ENCODE measurements at regions not wholly inside any gene's neighbourhood (a gene's known extent, or its start where the extent isn't known, plus 50 kb on each side); places are given as distances from the start of the nearest gene placed in this dataset.

- no peak for DNase-seq (ENCODE audit: low spot score in 2 of 2)
- Histone ChIP-seq H3K27me3 (no peaks in the 10 kb centered on the region), H3K4me3 (no peak overlapping the region), H3K9me3 (no peaks in the 10 kb centered on the region), H3K4me1 (peaks cover 3% of the 10 kb centered on the region), H3K27ac (no peak overlapping the region), H3K36me3 (no peaks in the 10 kb centered on the region)
- TF ChIP-seq EP300 (IDR thresholded peaks at IDR 0.05) (no peak), POLR2AphosphoS5 (IDR thresholded peaks at IDR 0.05) (no peak), POLR2A (IDR thresholded peaks at IDR 0.05) (no peak), CTCF (IDR thresholded peaks at IDR 0.05) (no peak)
- WGBS: 94% methylated on average over 2 of the region's 2 CpGs
Measured at GRCh38 chr9:20030671-20031070, 241.8 kb upstream of the SLC24A2 start.

- no peaks in the 10 kb centered on the region for H3K9me3 ChIP-seq
- DNase-seq (ENCODE audit: low spot score in 2 of 2): no peak
- 73% methylated on average over 4 of the region's 4 CpGs for WGBS
- no peak overlapping the region for H3K27ac ChIP-seq
- no peak overlapping the region for H3K4me3 ChIP-seq
- TF ChIP-seq POLR2AphosphoS5 (IDR thresholded peaks at IDR 0.05) (no peak), CTCF (IDR thresholded peaks at IDR 0.05) (no peak), EP300 (IDR thresholded peaks at IDR 0.05) (no peak), POLR2A (IDR thresholded peaks at IDR 0.05) (no peak)
- peaks cover 3% of the 10 kb centered on the region for H3K4me1 ChIP-seq
- no peaks in the 10 kb centered on the region for H3K36me3 ChIP-seq
- H3K27me3 ChIP-seq: no peaks in the 10 kb centered on the region
Measured at GRCh38 chr9:20030221-20030620, 241.4 kb upstream of the SLC24A2 start.

- Histone ChIP-seq H3K36me3 (no peaks in the 10 kb centered on the region), H3K27ac (no peak overlapping the region), H3K4me1 (peaks cover 3% of the 10 kb centered on the region), H3K9me3 (no peaks in the 10 kb centered on the region), H3K4me3 (no peak overlapping the region), H3K27me3 (no peaks in the 10 kb centered on the region)
- WGBS: 75% methylated on average over 5 of the region's 5 CpGs
- no peak for DNase-seq (ENCODE audit: low spot score in 2 of 2)
- TF ChIP-seq POLR2A (IDR thresholded peaks at IDR 0.05) (no peak), EP300 (IDR thresholded peaks at IDR 0.05) (no peak), CTCF (IDR thresholded peaks at IDR 0.05) (no peak), POLR2AphosphoS5 (IDR thresholded peaks at IDR 0.05) (no peak)
Measured at GRCh38 chr9:20028849-20029231, 240.0 kb upstream of the SLC24A2 start.

- H3K4me1 ChIP-seq: peaks cover 2% of the 10 kb centered on the region
- H3K27me3 ChIP-seq: no peaks in the 10 kb centered on the region
- TF ChIP-seq CTCF (IDR thresholded peaks at IDR 0.05) (no peak), POLR2AphosphoS5 (IDR thresholded peaks at IDR 0.05) (no peak), EP300 (IDR thresholded peaks at IDR 0.05) (no peak), POLR2A (IDR thresholded peaks at IDR 0.05) (no peak)
- no peaks in the 10 kb centered on the region for H3K36me3 ChIP-seq
- H3K4me3 ChIP-seq: no peak overlapping the region
- H3K27ac ChIP-seq: no peak overlapping the region
- H3K9me3 ChIP-seq: no peaks in the 10 kb centered on the region
- WGBS: 55% methylated on average over 6 of the region's 6 CpGs
- no peak for DNase-seq (ENCODE audit: low spot score in 2 of 2)
Measured at GRCh38 chr9:20028192-20028848, 239.5 kb upstream of the SLC24A2 start.

GRCh38 chr9:20023961-20024571 is 235.2 kb upstream of the SLC24A2 start:
- no peaks in the 10 kb centered on the region for H3K9me3 ChIP-seq

More at GRCh38 chr9:20023961-20024571, 235.2 kb upstream of the SLC24A2 start:
- peaks cover 2% of the 10 kb centered on the region for H3K27me3 ChIP-seq
- WGBS: 73% methylated on average over 8 of the region's 8 CpGs
- no peaks in the 10 kb centered on the region for H3K4me1 ChIP-seq
- no peak for DNase-seq (ENCODE audit: low spot score in 2 of 2)
- no peak overlapping the region for H3K4me3 ChIP-seq
- H3K36me3 ChIP-seq: no peaks in the 10 kb centered on the region
- TF ChIP-seq CTCF (IDR thresholded peaks at IDR 0.05): no peak
- TF ChIP-seq POLR2A (IDR thresholded peaks at IDR 0.05): no peak
- no peak for TF ChIP-seq POLR2AphosphoS5 (IDR thresholded peaks at IDR 0.05)
- no peak for TF ChIP-seq EP300 (IDR thresholded peaks at IDR 0.05)
- no peak overlapping the region for H3K27ac ChIP-seq

All from suprapubic skin (tissue), 4 donors.